Panc1 (cell line): ENCODE measurements at regions not wholly inside any gene's neighbourhood (a gene's known extent, or its start where the extent isn't known, plus 50 kb on each side); places are given as distances from the start of the nearest gene placed in this dataset.

Experiments used
- ATAC-seq: fragments of 200-7000 bp; cut with Tn5 transposase; 2 replicates; pipeline ENCODE4 v1.9.1; 2020; ENCODE audit warnings: mild to moderate bottlenecking, moderate library complexity
- BruUV-seq: library from RNA; stranded (reverse); fragments of 400-500 nt; replicated peaks from 2 replicates; lab custom pipeline; 2021; lab: Mats Ljungman, UMichigan
- CTCF ChIA-PET: fragments of 300-600 bp; sonication (Branson Sonifier 250); formaldehyde crosslinking; loops from one replicate; lab custom pipeline; 2022; ENCODE audit warnings: antibody characterized with exemption; lab: Charles Lee
- POLR2A ChIA-PET: fragments of 300-600 bp; sonication (Branson Sonifier 250); formaldehyde crosslinking; loops from one replicate; lab custom pipeline; 2022; ENCODE audit warnings: antibody characterized with exemption; lab: Charles Lee
- DNase-seq: peaks from one replicate; pipeline ENCODE4 v3.0.0-alpha.2; 2010; ENCODE audit warnings: low read depth, low spot score
- H3K27ac ChIP-seq: 2 replicates; pipeline ENCODE4 v1.5.1; 2011; ENCODE audit warnings: mild to moderate bottlenecking, low read length, inconsistent platforms
- H3K27me3 ChIP-seq: fragments of 200-500 bp; sonication (Bioruptor generic); 2 replicates; pipeline ENCODE4 v1.6.0; 2014; ENCODE audit warnings: low read length, inconsistent platforms; ENCODE audit not compliant: control insufficient read depth, insufficient read depth
- H3K36me3 ChIP-seq: fragments of 200-500 bp; sonication (Bioruptor generic); 2 replicates; pipeline ENCODE4 v1.5.1; 2014; ENCODE audit warnings: inconsistent platforms, mild to moderate bottlenecking, low read length, moderate library complexity; ENCODE audit not compliant: control insufficient read depth, insufficient read depth
- H3K4me1 ChIP-seq: 2 replicates; pipeline ENCODE4 v1.5.1; 2011; ENCODE audit warnings: inconsistent platforms, mild to moderate bottlenecking, low read length, moderate library complexity; ENCODE audit not compliant: control insufficient read depth, insufficient read depth
- H3K4me3 ChIP-seq, 2 experiments: 2 replicates each; pipeline ENCODE4 v1.5.1; 2011 to 2012; ENCODE audit warnings: low read depth in 2 of 2, low read length in 2 of 2, mild to moderate bottlenecking in 2 of 2, inconsistent platforms in 1 of 2, moderate library complexity in 1 of 2
- H3K9me3 ChIP-seq: fragments of 200-500 bp; sonication (Bioruptor generic); 2 replicates; pipeline ENCODE4 v1.5.1; 2014; ENCODE audit warnings: low read depth, mild to moderate bottlenecking, inconsistent platforms, low read length, moderate library complexity; ENCODE audit not compliant: control insufficient read depth, insufficient read depth
- POLR2AphosphoS5 ChIP-seq: IDR thresholded peaks from 2 replicates; pipeline ENCODE4 v1.6.1; 2012; ENCODE audit warnings: mild to moderate bottlenecking, low read depth, low read length, moderate library complexity
- SIN3A ChIP-seq: IDR thresholded peaks from 2 replicates; pipeline ENCODE4 v1.6.1; 2012; ENCODE audit warnings: low read depth, mild to moderate bottlenecking, low read length, moderate library complexity, borderline replicate concordance; ENCODE audit not compliant: insufficient read depth
- TCF7L2 ChIP-seq: IDR thresholded peaks from 2 replicates; pipeline ENCODE4 v1.6.1; 2011; ENCODE audit warnings: mild to moderate bottlenecking, low read depth, low read length, inconsistent platforms
- in situ Hi-C: cut with HindIII; loops from 2 replicates; pipeline ENCODE4 v1.10.0; 2016; ENCODE audit warnings: low sequenced_read_pairs, low pct_unique_long_range_greater_than_20kb
- intact Hi-C: fragments of 100-400 bp; cut with micrococcal nuclease; formaldehyde crosslinking; loops from one replicate; pipeline ENCODE4 v1.10.0; 2022; ENCODE audit not compliant: unreplicated experiment
- TF ChIP-seq, protein P1 (sequence below), 2 experiments: IDR thresholded peaks; 2 replicates each; pipeline ENCODE4 v1.6.1; 2011 to 2012; ENCODE audit warnings: low read depth in 2 of 2, control low read depth in 1 of 2, low read length in 1 of 2, mild to moderate bottlenecking in 1 of 2, moderate library complexity in 1 of 2; ENCODE audit not compliant: insufficient read depth in 1 of 2
- TF ChIP-seq, protein P2 (sequence below): fragments of 450-650 bp; IDR thresholded peaks from 2 replicates; pipeline ENCODE4 v1.5.1; 2017; ENCODE audit warnings: mild to moderate bottlenecking

DNA sequence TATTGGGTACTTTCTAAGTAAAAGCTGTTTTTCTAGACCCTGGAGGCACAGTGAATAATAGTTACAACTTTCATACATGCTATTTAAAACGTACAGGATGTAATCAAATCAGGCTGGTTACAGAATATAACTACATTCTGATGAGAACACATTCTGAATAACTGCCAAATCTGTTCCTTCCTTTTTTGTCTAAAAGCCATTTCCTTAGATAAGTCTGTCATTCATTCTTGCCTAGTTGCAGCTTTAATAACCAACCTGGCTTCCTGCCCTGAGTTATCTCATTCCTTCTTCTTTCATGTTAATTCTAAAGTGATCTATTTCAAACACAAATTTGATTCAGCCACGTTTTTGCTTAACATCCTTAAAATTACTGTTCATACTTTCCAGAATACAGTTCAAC, 189.7 kb upstream of the ITM2A start:
- no peak for ATAC-seq
- Histone ChIP-seq H3K4me3 (no peak overlapping the region), H3K4me1 (no peaks in the 10 kb centered on the region), H3K27ac (no peak overlapping the region), H3K36me3 (no peaks in the 10 kb centered on the region), H3K27me3 (no peaks in the 10 kb centered on the region), H3K9me3 (no peaks in the 10 kb centered on the region)
- POLR2A ChIA-PET, result no interaction called here
- DNase-seq, result no peak
- CTCF ChIA-PET, result no interaction called here
- BruUV-seq, result no TSS peak
- in situ Hi-C loops (no loop called here), intact Hi-C loops (no loop called here)
- no peak for TF ChIP-seq POLR2AphosphoS5
- TF ChIP-seq, protein P1, sequence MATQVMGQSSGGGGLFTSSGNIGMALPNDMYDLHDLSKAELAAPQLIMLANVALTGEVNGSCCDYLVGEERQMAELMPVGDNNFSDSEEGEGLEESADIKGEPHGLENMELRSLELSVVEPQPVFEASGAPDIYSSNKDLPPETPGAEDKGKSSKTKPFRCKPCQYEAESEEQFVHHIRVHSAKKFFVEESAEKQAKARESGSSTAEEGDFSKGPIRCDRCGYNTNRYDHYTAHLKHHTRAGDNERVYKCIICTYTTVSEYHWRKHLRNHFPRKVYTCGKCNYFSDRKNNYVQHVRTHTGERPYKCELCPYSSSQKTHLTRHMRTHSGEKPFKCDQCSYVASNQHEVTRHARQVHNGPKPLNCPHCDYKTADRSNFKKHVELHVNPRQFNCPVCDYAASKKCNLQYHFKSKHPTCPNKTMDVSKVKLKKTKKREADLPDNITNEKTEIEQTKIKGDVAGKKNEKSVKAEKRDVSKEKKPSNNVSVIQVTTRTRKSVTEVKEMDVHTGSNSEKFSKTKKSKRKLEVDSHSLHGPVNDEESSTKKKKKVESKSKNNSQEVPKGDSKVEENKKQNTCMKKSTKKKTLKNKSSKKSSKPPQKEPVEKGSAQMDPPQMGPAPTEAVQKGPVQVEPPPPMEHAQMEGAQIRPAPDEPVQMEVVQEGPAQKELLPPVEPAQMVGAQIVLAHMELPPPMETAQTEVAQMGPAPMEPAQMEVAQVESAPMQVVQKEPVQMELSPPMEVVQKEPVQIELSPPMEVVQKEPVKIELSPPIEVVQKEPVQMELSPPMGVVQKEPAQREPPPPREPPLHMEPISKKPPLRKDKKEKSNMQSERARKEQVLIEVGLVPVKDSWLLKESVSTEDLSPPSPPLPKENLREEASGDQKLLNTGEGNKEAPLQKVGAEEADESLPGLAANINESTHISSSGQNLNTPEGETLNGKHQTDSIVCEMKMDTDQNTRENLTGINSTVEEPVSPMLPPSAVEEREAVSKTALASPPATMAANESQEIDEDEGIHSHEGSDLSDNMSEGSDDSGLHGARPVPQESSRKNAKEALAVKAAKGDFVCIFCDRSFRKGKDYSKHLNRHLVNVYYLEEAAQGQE (IDR thresholded peaks at IDR 0.05; ENCODE audit: insufficient read depth in 1 of 2, low read depth in 2 of 2, low read length in 1 of 2), result no peak

DNA sequence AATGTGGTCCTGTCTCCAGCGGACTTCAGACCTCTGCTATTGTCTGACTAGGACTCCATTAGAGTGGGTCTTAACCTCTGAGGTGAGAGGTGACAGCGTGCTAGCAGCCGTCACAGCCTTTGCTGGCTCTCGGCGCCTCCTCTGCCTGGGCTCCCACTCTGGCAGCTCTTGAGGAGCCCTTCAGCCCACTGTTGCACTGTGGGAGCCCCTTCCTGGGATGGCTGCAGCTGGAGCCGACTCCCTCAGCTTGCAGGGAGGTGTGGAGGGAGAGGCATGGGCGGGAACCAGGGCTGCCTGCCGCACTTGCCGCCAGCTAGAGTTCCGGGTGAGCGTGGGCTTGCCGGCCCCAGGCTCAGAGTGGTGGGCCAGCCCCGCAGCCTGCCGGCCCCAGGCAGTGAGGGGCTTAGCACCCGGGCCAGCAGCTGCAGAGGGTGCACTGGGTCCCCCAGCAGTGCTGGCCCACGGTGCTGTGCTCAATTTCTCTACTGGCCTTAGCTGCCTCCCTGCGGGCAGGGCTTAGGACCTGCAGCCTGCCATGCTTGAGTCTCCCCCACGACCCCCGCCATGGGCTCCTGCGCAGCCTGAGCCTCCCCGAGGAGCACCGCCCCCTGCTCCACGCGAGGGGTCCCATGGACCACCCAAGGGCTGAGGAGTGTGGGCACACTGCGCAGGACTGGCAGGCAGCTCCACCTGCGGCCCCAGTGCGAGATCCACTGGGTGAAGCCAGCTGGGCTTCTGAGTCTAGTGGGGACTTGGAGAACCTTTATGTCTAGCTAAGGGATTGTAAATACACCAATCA, 163.4 kb upstream of the ITM2A start:
- H3K9me3 ChIP-seq, result no peaks in the 10 kb centered on the region
- H3K4me1 ChIP-seq, result no peaks in the 10 kb centered on the region
- ATAC-seq (no peak), DNase-seq (no peak)
- ChIA-PET CTCF (no interaction called here), POLR2A (no interaction called here)
- intact Hi-C loops (no loop called here), in situ Hi-C loops (no loop called here)
- no peaks in the 10 kb centered on the region for H3K27me3 ChIP-seq
- TF ChIP-seq, protein P2, sequence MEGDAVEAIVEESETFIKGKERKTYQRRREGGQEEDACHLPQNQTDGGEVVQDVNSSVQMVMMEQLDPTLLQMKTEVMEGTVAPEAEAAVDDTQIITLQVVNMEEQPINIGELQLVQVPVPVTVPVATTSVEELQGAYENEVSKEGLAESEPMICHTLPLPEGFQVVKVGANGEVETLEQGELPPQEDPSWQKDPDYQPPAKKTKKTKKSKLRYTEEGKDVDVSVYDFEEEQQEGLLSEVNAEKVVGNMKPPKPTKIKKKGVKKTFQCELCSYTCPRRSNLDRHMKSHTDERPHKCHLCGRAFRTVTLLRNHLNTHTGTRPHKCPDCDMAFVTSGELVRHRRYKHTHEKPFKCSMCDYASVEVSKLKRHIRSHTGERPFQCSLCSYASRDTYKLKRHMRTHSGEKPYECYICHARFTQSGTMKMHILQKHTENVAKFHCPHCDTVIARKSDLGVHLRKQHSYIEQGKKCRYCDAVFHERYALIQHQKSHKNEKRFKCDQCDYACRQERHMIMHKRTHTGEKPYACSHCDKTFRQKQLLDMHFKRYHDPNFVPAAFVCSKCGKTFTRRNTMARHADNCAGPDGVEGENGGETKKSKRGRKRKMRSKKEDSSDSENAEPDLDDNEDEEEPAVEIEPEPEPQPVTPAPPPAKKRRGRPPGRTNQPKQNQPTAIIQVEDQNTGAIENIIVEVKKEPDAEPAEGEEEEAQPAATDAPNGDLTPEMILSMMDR, result no peak
- TF ChIP-seq, protein P1 (IDR thresholded peaks at IDR 0.05; ENCODE audit: insufficient read depth in 1 of 2, low read depth in 2 of 2, low read length in 1 of 2), result no peak
- TF ChIP-seq POLR2AphosphoS5 (no peak), TCF7L2 (no peak), SIN3A (no peak)
- no TSS peak for BruUV-seq
- no peak overlapping the region for H3K27ac ChIP-seq
- H3K4me3 ChIP-seq, result no peak overlapping the region
- H3K36me3 ChIP-seq, result no peaks in the 10 kb centered on the region
